GM19240 (cell line): ENCODE measurements at regions not wholly inside any gene's neighbourhood (a gene's known extent, or its start where the extent isn't known, plus 50 kb on each side); places are given as distances from the start of the nearest gene placed in this dataset.

Experiments used
- DNase-seq: peaks from one replicate; pipeline ENCODE4 v3.0.0; 2011; ENCODE audit warnings: low spot score; ENCODE audit not compliant: insufficient read length

DNA sequence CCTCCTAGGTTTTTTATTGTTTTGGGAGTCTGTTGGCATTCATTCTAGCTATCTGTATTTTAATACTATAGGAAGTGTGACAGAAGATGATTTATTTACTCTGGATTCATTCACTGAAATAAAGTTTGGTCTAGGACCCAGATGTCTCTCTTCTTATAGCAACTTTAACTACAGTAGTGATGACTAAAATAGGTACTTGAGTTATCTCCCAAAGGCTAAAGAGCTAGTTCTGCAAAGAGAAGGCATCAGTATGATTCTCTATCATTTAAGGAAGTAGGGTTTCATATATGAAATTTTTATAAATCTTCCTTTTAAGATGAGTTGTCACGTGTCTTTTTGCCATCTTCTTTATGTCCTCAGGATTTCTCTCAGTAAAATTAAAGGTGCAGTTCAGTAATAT lies 507.4 kb downstream of the KCTD12 start:
- no peak for DNase-seq

DNA sequence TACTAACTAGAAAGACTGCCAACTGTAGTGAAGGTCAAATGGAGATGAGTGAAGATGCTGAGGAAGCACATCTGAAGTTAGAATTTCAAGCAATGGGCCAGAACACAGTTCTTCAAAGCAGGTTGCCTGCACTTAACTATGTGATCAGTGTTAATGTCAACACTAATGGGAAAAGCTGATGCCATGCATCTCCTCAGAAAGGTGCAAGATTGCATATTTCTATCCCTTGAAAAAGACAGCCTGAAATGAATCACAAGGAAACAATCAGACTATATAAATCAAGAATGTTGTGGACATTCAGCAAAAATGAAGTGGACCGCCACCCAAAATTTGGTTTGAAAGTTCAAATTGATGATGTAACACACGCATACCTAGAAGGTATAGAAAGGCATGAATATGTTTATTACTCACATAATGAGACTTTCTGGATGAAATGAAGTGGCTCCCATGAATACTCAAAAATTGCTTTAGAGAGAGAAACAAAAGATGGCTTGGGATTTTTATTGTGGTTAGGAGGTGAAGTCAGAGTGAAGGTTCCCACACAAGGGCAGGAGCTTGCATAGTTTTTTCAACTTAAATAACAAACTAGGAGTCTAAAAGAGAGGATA lies 522.4 kb downstream of the KCTD12 start:
- no peak for DNase-seq

DNA sequence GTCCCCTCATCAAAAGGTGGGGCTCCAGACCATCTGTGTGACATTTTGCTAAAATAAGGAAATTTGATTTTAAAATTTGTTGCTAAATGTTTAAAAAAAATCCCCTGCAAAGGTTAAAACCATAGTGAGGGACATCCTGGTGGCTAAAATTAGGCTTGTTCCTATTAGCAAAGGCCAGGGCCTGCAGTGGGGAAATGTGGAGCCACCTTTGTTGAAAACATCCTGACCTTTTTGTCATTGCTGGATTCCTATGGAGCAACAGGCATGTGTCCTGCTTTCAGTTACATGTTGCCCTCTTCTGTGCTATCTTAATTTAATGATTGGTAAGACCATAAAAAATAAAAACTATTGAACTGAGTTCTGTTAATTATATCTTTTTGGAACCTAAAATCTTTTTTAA lies 524.3 kb downstream of the KCTD12 start:
- DNase-seq, result no peak

DNA sequence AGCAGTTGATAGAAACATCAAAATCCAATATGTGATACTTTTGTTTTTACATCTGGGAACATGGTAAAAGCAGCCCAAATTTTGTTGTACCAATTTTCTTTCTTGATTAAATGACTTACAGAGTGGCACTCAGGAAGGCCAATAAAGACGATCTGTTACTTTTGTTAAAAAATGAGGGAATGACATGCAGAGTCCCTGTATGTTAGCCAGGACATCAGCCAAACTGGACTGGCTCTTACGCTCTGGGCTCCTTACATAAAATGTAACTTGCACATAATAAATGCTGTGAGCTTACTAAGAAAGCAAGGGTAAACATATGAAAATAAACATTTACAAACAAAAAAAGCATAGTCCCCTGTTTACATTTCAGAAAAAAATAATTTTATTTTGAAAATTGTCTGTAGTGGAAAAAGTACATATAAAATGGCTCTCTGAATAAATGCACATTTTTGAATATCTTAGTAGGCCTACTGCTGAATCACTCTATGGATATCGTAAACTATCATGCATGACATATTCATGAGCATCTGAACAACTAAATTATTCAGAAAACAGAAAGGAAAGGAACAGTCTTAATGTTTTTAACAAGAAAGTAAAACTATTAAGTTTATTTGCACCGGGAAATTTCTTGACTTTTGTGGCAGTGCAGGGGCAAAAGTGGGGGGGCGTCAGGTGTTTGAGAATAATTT lies 534.5 kb downstream of the KCTD12 start:
- no peak for DNase-seq

DNA sequence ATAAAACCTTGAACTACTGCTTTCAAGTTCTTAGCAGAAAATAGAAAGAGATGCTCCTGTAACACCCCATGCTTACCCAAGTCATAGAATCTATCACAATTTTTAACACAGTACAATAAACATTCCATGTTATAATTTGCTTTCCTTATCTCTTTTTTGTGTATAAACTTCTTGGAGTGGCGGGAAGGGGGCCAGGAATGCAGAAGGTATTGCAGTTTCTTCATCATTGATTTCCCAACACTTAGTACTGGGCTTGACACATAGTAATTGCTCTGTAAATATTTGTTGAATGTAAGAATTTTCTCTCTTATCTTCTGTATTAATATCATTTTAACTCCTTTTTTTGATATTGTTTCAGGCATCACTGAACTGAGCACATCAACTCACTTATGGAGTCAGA lies 535.8 kb downstream of the KCTD12 start:
- no peak for DNase-seq

DNA sequence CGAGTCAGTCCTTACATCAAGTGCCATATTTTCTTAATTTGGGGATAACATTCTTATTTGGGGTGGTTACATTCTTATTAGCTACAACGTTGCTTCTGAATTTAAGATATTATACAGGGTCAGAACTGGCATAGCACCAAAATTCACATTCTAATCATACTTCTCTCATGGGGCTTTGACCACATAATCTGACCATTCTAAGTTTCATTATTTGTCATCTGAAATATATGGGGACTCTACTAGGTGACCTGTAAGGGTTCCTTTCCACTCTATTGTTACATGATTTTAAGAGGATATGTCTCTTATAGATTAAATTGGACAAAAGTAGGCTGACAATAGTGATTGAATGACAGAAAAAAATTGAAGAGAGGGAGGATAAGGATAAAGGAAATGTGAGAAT lies 536.5 kb downstream of the KCTD12 start:
- no peak for DNase-seq

DNA sequence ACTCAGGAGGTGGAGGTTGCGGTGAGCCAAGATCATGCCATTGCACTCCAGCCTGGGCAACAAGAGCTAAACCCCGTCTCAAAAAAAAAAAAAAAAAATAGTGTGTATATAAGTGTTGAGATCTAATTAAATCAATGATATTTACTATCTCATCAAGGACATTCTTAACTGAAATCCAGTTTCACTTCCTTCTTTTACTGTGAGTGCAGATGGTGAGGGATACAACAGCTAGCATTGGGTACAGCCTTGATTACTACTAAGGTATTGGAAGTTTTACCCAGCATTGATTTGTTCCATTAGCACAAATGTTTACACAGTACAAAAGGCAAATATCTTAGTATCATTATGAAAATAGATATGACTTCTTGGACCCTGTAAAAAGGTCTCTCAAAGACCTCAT lies 546.6 kb downstream of the KCTD12 start:
- no peak for DNase-seq

DNA sequence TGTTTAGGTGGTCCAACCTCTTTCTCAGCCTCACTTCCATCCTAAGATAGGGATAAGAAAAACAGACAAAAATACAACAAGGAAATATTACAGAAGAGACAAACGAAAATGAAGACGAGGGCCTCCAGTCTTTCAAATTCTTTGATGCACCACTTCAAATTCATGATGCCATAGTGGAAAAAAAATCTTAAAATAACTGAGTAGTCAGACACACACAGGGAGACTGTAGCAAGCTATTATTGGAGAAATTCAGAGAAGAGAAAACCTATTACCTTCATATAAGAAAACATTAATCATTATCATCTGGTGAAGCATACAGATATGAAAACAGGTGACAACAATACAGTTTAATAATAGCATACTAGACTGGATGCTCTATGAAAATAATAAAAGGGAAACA lies 548.2 kb downstream of the KCTD12 start:
- DNase-seq, result no peak

DNA sequence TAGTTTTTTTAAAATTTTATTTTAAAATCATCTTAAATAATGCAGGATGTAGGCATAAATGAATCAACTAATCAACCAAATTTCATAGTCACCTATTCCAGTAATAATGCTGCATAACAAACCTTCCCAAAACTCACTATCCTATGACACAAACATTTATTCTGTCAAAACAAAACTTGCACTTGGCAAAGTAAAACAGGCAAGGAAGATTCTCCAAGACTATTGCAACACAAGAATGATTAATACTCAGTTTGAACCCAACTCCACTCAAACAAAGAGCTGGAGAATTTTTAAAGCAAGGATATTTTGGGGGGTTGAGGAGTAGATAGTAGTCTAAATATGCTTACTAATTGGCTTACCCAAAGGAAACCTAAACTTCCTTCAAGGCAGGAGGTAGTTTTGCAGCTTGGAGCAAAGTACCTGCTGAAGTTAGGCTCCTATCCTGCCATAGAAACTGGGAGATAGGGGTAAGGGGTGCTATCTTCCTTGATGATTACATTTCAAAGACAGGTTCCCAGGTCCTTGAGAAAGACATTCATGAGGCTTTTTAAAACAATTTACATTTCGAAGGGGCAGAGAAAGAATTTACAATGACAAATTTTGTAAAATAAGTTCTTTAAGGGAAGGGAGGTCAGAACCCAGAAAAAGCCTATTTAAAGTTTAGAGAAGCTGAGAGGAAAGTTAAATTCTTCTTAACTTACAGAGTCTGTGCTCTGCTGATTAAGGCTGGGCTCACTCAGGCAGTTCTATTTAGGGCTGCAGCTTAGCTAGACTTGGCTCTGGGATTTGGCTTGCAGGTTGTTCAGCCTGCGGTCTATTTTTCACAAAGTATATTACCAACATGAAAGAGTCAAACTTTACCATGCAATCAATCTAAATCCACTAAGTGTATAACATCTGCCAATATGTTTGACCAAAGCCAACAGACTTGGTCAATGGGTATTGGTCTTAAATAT lies 549.0 kb downstream of the KCTD12 start:
- no peak for DNase-seq

DNA sequence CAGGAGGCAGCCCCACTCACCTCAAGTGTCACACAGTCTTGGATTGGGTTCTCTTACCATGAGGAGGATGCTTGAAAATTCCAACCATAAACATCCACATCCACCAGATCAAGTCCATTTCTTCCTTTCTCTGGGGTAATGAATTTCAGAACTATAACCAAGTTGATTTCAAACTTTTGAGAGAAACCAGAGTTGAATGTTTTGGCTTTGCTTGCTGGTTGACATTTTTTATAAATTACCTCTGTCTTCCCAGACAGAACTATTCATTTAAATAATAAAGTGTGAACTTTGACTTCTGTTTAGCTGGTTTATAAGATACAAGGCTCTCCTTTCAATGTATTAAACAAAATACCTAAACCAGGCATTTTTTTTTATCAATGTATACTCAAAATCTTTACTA lies 550.7 kb downstream of the KCTD12 start:
- no peak for DNase-seq

DNA sequence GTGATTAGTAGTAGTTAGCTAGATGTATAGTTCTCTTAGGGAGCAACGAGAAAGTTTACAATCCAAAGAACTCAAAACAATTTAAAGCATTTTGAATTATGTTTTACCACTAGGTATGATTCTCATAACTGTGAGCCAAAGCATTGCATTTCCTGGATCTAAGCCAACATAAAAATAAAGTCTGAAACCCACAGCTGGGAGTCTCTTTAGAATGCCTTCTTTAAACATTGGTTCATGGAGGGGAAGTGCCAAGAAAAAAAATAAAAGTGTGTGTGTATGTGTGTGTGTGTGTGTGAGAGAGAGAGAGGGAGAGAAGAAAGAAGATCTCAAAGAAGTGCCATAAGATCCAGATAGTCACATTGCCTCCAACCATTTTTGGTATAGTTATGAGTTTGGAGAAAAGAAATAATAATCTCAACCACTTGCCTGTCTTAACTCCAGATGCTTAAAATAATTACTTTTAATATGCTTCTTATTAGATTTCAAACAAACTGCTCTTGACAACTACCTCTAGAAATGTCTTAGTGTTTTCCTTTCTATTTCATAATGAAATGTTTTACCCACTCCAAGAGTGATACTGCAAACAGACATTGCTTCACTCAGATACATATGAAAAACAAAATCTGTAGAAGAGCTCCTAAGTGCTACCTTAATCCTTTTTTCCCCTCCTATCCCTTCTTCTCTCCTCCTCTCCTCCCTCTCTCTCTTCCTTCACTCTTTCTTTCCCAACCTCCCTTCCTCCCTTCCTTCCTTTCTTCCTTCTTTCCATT lies 554.1 kb downstream of the KCTD12 start:
- no peak for DNase-seq

DNA sequence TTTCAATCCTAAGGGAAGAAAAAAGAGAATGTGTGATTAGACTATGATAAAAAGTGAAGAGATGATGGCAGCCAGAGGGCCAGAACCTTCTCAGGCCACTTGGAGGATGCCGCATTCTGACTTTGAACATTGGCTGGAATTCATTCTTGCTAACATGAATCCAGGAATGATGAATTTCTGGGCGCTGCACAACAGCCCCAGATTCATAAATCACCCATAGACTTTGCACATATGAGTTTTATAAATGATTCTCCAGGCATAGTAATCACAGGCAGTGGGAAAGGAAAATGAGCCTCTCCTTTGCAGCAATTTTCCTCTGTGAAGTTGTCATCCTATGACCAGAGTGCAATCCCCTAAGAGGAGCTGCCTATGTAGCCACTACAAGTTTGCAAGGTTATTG lies 555.4 kb downstream of the KCTD12 start:
- no peak for DNase-seq

DNA sequence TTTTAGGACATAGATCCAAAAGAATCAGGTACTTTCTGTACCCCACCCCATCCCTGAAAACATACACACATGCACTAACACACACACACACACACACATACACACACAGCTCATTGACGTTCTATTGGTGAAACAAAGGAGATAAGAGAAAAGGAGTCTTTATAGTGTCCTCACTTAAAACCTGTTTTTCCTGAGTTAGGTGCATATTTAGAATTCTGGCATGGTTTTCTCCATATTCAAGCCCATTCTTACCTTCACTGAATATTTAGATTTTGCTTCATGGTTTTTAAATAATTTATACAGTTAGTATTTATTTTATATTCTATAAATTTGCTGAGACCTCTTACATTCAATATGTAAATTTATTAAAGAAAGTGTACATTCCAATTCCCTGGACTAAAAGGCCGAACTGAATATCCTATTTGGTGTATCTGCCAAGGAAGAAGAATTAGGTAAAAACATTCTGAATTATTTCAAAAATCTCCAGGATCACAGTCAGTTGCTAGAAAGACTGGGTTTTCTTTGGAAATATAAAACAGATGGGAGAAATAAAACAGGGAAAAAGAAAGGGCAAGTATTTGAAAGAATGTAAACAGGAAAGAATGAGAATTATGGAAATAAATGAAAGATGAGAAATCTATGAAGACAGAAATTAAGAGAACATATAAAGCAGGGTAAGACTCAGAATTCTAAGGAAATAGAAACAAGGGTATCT lies 556.2 kb downstream of the KCTD12 start:
- no peak for DNase-seq

DNA sequence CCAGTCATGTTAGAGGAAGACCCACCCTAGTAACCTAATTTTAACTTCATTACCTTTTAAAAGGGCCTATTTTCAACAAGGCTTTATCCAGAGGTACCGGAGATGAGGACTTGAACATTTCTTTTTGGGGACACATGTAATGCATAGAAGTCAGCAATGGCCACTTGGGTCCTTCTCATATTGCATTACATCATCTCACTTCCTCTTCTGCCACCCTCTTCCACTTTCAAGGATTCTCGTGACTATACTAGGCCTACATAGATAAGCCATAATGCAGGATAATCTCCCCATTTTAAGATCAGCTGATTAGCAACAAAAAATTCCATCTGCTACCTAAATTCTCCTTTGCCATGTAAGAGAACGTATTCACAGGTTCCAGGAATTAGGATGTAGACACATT lies 557.2 kb downstream of the KCTD12 start:
- DNase-seq, result no peak

DNA sequence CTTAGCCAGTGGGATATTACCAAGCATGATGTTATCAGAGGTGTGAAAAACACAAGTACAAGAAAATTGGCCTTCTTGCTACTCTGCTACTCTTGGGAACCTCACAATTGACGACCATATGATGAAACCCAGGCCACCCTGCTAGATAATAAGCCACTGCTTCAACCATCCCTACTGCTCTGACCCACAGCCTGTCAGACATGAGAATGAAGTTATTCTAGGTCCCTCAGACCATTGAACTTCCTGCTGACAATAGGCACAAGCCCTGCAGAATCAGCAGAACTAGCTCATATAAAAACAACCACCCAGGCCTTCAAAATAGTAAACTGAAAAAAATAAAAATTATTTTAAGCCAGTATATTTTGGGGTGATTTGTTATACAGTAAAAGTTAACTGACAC lies 559.9 kb downstream of the KCTD12 start:
- DNase-seq, result no peak

DNA sequence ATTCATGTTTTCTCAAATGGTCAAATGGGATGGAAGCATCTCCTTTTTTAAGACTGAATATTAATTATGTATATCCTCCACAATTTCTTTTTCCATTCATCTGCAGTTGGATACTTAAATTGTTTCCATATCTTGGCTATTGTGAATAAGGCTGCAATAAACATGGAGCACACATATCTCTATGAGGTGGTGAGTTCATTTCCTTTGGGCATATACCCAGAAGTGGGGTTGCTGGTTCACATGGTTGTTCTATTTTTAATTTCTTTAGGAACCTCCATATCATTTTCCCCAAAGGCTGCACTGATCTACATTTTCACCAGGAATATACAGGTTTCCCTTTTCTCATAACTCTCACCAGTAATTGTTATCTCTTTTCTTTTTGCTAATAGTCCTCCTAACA lies 566.3 kb downstream of the KCTD12 start:
- no peak for DNase-seq

DNA sequence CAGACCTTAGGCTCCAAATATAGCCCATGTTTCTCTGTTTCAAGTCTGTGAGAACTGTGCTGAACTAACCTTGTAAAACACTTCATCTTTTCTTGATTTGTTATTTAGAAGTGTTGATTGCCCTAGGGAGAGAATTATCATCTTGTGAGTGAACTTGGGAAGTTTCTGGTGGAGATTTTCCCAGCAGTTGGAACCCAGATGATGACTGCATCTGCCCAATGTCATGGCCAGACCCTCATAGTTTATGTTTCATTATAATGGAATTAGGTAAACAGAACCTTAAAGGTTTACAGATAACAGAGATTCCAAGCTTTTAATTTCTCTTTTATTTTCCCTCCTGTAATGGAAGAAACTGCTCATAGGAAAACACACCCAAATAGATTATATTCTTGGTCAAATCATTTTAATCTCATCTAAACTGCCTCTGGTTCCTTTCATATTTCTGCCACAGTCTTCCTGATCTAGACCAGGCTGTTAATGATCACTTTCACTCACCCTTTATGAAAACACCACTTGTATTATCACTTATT lies 569.1 kb downstream of the KCTD12 start:
- DNase-seq, result no peak

DNA sequence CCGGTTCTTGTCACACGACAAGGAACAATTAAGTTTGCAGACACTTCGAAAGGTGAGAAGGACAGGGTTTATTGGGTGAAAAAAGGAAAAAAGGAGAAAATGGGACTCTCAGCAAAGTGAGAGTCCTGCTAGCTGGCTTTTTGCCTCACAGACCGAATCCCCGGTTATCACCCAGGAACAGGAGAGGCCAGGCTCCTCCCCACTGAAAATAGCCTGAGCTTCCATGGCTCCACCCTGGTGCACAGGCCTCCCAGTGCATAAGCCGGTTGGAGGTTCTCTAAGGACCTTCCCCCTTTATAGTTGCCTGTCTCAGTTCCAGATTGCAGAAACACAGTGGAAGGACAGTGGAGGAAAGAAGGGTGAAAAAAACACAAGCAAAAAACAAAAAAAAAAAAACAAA lies 571.7 kb downstream of the KCTD12 start:
- DNase-seq, result no peak

DNA sequence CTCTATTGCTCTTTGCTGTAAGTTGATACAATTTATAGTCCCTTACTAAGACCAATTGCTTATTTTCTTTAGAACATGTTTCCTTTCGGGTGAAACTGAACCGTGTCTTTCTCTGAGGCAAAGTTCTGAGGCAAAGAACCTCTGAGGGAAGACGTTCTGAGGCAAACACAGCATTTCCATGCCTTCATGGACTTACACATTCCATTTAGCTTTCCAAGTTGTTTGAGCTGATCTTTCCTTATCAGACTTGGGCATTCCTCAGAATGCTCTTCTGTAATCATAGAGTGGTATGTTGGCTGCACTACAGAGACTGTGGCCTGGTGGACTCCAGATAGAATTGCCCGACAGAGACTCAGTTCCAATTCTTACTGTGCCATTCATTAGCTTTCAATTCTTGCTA lies 579.1 kb downstream of the KCTD12 start:
- DNase-seq, result no peak

DNA sequence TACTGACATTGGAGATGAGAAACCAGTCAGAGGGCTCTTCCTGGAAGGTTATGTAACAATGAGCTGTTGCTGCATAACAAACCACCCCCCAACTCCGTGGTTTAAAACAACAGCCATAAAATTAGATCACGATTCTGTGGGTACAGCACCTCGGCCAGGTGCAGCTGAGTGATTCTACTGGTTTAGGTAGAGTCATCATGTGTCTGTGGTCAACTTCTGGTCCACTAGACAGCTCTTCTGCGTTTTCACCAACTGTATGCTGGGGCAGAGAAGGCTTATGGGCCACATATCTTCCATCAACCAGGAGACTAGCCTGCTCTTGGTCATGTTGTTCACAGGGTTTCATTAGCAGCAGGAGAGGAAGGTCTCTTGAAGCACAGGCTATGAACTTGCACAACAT lies 585.5 kb downstream of the KCTD12 start:
- no peak for DNase-seq

DNA sequence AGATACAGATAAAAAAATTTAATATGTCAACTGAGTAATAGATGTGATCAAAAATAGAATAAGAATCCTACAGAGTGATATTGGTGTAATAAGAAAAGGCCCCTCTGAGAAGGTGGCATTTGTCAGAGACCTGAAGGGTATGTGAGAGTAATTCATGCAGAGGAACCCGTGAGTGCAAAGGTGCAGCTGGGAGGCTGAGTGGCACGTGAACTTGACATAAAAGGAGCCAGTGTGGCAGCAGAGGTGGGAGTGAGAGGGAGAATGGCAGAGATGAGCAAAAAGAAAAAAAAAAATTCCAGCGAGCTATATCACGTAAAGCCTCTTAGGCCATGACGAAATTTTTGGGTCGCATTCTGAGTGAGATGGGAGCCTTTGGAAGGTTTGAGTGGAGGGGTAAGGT lies 588.9 kb downstream of the KCTD12 start:
- DNase-seq, result no peak
